ENCODE measurements at regions not wholly inside any gene's neighbourhood (a gene's known extent, or its start where the extent isn't known, plus 50 kb on each side); places are given as distances from the start of the nearest gene placed in this dataset.
A peak's percentile ranks its signal among the peaks of the same experiment; 100 is the strongest.

DNA sequence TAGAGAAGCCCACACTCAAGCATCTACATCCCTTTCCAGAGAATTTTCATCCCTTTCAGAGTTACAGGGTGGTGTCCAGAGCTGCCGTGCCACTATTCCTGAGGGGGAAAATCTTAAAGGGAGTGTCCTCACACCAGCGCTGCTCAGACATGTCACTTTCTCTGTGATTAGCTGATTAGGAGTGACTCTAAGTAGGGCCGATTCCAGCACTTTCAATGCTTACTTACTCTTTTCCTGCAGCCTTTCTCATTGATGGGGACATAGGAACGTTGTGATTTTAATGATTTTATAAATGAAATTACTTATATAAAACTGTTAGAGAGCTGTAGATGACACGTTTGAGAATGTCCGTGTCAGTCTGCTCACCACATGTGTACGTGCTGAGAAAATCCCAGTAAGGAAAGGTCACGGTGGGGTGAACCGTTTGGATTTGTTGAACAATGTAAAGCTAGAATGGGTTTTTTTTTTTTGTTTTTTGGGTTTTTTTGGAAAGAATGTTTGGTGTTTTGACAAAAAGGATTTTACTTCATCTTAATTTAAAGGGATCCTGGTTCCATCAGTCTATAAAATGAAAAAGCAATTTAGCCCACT is 56.6 kb upstream of the SPATA13 start:
- no peak for DNase-seq
- Mint-ChIP-seq H3K4me1 (peaks cover 0 to 2% (median 0%) of the 10 kb centered on the region in 4 donors), H3K4me3 (no peak overlapping the region), H3K27me3 (peaks cover 0 to 2% (median 0%) of the 10 kb centered on the region in 5 donors), H3K36me3 (no peaks in the 10 kb centered on the region), H3K9me3 (no peaks in the 10 kb centered on the region), H3K27ac (no peak overlapping the region)
- POLR2A ChIA-PET = no interaction called here
- ATAC-seq = no peak

DNA sequence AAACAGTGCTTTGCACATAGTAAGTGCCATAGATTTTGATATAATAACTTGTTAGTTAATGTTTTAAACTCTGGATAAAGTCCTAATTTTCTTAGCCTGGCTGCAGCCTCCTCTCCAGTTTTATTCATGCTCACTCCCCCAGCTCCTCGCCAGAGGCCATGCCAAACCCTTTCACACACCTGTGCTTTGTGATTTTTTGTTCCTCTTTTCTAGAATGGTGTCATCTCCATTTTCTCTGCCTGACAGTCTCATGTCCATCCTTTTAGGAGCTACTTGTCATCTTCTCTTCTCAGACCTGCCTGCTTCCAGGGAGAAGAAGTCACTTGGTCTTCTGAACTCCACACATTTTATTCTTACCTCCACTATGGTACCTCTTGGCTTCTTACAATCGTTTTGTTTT is 55.8 kb upstream of the SPATA13 start:
- H3K4me3 Mint-ChIP-seq = no peak overlapping the region
- peaks cover 0 to 2% (median 0%) of the 10 kb centered on the region in 5 donors for H3K27me3 Mint-ChIP-seq
- POLR2A ChIA-PET = no interaction called here
- peaks cover 0 to 2% (median 0%) of the 10 kb centered on the region in 4 donors for H3K4me1 Mint-ChIP-seq
- H3K9me3 Mint-ChIP-seq = no peaks in the 10 kb centered on the region
- ATAC-seq (no peak), DNase-seq (no peak)
- H3K36me3 Mint-ChIP-seq = no peaks in the 10 kb centered on the region
- H3K27ac Mint-ChIP-seq = peak overlapping the region in 2 of 10 donors; percentile 4 to 53

DNA sequence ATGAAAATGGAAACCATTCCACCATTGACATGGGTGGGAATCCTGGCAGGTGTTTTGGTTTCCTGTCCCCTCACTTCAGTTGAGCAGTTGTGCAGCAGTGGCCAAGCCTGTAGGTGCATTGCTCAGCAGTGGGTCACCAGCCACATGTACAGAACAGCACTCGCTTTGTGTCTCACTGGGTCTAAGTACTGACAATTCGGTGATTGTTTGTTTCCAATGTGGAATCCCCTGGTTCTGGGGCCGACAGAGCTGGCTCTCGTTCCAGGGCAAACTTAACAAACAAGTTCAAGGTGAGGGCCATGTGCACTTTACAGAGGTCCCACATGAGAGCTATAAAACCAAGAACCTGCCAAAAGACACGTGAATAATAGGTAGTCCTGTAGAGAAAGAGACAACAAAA is 54.1 kb upstream of the SPATA13 start:
- H3K4me1 Mint-ChIP-seq = peaks cover 0 to 2% (median 0%) of the 10 kb centered on the region in 4 donors
- ATAC-seq (no peak), DNase-seq (no peak)
- H3K4me3 Mint-ChIP-seq = no peak overlapping the region
- H3K27me3 Mint-ChIP-seq = peaks cover 0 to 2% (median 0%) of the 10 kb centered on the region in 5 donors
- H3K9me3 Mint-ChIP-seq = no peaks in the 10 kb centered on the region
- POLR2A ChIA-PET = no interaction called here
- H3K36me3 Mint-ChIP-seq = no peaks in the 10 kb centered on the region
- no peak overlapping the region for H3K27ac Mint-ChIP-seq

DNA sequence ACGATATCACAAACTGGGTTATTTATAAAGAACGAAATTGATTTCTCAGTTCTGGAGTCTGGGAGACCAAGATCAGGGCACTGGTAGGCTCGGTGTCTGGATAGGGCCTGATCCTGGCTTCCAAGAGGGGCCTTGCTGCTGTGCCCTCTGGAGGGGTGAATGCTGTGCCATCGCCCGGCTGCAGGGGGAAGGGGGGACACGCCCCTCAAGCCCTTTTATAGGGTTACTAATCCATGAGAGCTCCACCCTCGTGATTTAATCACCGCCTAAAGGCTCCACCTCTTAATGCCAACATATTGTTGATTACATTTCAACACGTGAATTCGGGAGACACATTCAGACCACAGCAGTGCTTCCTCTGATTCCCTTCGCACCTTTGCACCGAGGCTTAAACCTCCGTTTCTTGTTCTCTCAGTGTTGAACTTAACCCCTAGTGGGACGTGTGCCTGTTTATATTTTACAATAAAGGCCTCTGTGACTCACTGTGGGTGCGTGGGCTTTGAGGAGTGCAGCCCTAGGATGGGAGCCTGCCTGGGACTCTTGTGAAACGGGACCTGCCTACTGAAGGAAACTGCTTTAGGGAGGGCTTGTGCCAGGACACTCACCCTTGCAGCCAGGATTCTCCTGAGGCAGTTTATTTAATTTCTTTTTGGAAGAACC is 52.4 kb upstream of the SPATA13 start:
- Mint-ChIP-seq H3K27ac (no peak overlapping the region), H3K36me3 (no peaks in the 10 kb centered on the region), H3K4me1 (peaks cover 0 to 2% (median 0%) of the 10 kb centered on the region in 4 donors), H3K27me3 (peaks cover 0 to 5% (median 0%) of the 10 kb centered on the region in 5 donors), H3K4me3 (no peak overlapping the region), H3K9me3 (no peaks in the 10 kb centered on the region)
- POLR2A ChIA-PET = no interaction called here
- no peak for DNase-seq
- ATAC-seq = no peak

DNA sequence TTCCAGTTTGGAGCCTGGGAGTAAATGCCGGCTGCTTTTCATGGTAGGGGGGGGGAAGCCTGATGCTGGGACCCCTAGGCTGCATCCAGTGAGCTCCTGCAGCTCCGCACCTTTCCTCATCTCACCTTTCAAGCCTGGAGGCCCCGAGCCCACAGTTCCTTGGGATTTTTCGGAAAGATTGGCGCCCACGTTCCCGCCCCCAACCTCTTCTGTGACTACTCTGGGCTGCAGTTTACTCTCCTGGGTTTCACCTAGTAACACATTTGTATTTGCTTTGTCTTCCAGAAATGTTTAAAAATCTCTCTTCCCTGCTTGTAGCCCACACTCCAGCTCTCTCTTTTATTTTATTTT is 51.9 kb upstream of the SPATA13 start:
- POLR2A ChIA-PET = no interaction called here
- DNase-seq (no peak), ATAC-seq (no peak)
- Mint-ChIP-seq H3K9me3 (no peaks in the 10 kb centered on the region), H3K27ac (no peak overlapping the region), H3K4me1 (peaks cover 0 to 2% (median 0%) of the 10 kb centered on the region in 4 donors), H3K4me3 (no peak overlapping the region), H3K27me3 (peaks cover 0 to 5% (median 0%) of the 10 kb centered on the region in 5 donors), H3K36me3 (no peaks in the 10 kb centered on the region)

DNA sequence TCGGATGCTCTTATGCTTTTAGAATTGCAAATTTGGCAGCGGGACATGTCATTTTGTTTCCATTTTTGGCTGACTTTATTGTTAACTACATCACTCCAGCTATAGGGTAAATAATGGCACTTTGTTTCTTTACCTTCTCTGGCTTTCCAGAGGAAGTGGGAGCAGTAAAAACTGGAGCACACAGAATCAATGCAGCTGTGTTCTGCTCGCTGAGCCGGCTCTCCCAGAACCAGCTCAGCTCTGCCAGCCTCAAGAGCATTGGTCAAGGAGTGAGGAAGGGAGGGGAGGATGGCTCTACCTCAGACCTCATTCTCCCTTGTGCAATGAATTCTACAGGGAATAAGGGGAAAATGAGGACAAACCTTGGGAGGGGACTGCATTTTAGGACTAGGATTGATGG is 50.5 kb upstream of the SPATA13 start:
- DNase-seq = no peak
- POLR2A ChIA-PET = no interaction called here

More for the DNA sequence above, 50.5 kb upstream of the SPATA13 start:
- no peak for ATAC-seq
- no peaks in the 10 kb centered on the region for H3K36me3 Mint-ChIP-seq
- H3K4me1 Mint-ChIP-seq = peaks cover 0 to 2% (median 0%) of the 10 kb centered on the region in 4 donors
- peaks cover 0 to 5% (median 1%) of the 10 kb centered on the region in 5 donors for H3K27me3 Mint-ChIP-seq
- no peak overlapping the region for H3K4me3 Mint-ChIP-seq
- no peaks in the 10 kb centered on the region for H3K9me3 Mint-ChIP-seq
- H3K27ac Mint-ChIP-seq = no peak overlapping the region
